HCT116 (cell line): ENCODE measurements at regions not wholly inside any gene's neighbourhood (a gene's known extent, or its start where the extent isn't known, plus 50 kb on each side); places are given as distances from the start of the nearest gene placed in this dataset.

ENCODE experiments used
- ATAC-seq: fragments of 200-7000 bp; cut with Tn5 transposase; 2 replicates; pipeline ENCODE4 v1.9.1; 2020; ENCODE audit warnings: mild to moderate bottlenecking, moderate library complexity
- BruUV-seq: library from RNA; stranded (reverse); fragments of 400-500 nt; replicated peaks from 2 replicates; lab custom pipeline; 2021; lab: Mats Ljungman, UMichigan
- CTCF ChIA-PET: fragments of 300-600 bp; sonication (Branson Sonifier 250); formaldehyde crosslinking; loops from one replicate; lab custom pipeline; 2021; ENCODE audit warnings: antibody characterized with exemption; lab: Charles Lee
- POLR2A ChIA-PET: fragments of 300-600, 350-600 bp; sonication (Branson Sonifier 250); formaldehyde crosslinking; loops from one replicate; lab custom pipeline; 2021; ENCODE audit warnings: antibody characterized with exemption; lab: Charles Lee
- RAD21 ChIA-PET, 2 experiments: fragments of 300-600 bp; sonication (Branson Sonifier 250); formaldehyde crosslinking; loops; one replicate each; lab custom pipeline; 2023; ENCODE audit warnings: low total read pairs in 2 of 2; ENCODE audit not compliant: uncharacterized antibody in 2 of 2, unreplicated experiment in 2 of 2, low non-redundant PET in 1 of 2; lab: Charles Lee
- DNase-seq: peaks from one replicate; pipeline ENCODE4 v3.0.0-alpha.2; 2010; ENCODE audit warnings: low read depth, low spot score
- H2AFZ ChIP-seq: fragments of 200-600 bp; shearing (Covaris generic), sonication (generic); 2 replicates; pipeline ENCODE4 v1.6.1; 2017; ENCODE audit warnings: low read depth, mixed run types, mixed read lengths, antibody characterized with exemption, low read length; ENCODE audit not compliant: poor library complexity, severe bottlenecking
- H3K27ac ChIP-seq: 2 replicates; pipeline ENCODE4 v1.5.1; 2012; ENCODE audit warnings: low read depth, low read length
- H3K27me3 ChIP-seq: fragments of 200-600 bp; sonication (generic); 2 replicates; pipeline ENCODE4 v1.6.1; 2016; ENCODE audit warnings: mixed run types, low read length, mixed read lengths; ENCODE audit not compliant: insufficient read depth
- H3K36me3 ChIP-seq, 2 experiments: fragments of 200-500 bp in 1 of 2; fragments of 200-600 bp in 1 of 2; sonication (Bioruptor generic) in 1 of 2; sonication (generic) in 1 of 2; 2 replicates each; pipeline versions ENCODE4 v1.5.1 to v1.6.1; 2014 to 2016; ENCODE audit warnings: low read length in 2 of 2, inconsistent platforms in 1 of 2, mixed read lengths in 1 of 2, mixed run types in 1 of 2; ENCODE audit not compliant: insufficient read depth in 2 of 2, control insufficient read depth in 1 of 2
- H3K4me1 ChIP-seq, 2 experiments: fragments of 200-600 bp in 1 of 2; sonication (generic) in 1 of 2; 2 replicates each; pipeline versions ENCODE4 v1.5.1 to v1.6.1; 2012 to 2017; ENCODE audit warnings: low read length in 2 of 2, inconsistent platforms in 1 of 2, mild to moderate bottlenecking in 1 of 2, mixed read lengths in 1 of 2, mixed run types in 1 of 2, moderate library complexity in 1 of 2; ENCODE audit not compliant: insufficient read depth in 2 of 2, control insufficient read depth in 1 of 2
- H3K4me2 ChIP-seq: fragments of 200-600 bp; sonication (generic); 2 replicates; pipeline ENCODE4 v1.6.1; 2017; ENCODE audit warnings: mixed run types, low read length, mixed read lengths
- H3K4me3 ChIP-seq, 2 experiments: fragments of 200-600 bp in 1 of 2; sonication (generic) in 1 of 2; replicated peaks in 1 of 2; 2 replicates each; pipeline ENCODE4 v1.5.1; 2011 to 2016; ENCODE audit warnings: low read length in 2 of 2, control low read depth in 1 of 2, low read depth in 1 of 2, mild to moderate bottlenecking in 1 of 2, mixed read lengths in 1 of 2, mixed run types in 1 of 2
- H3K79me2 ChIP-seq: fragments of 200-600 bp; sonication (generic); 2 replicates; pipeline ENCODE4 v1.6.1; 2017; ENCODE audit warnings: mild to moderate bottlenecking, mixed run types, low read length, moderate library complexity, mixed read lengths; ENCODE audit not compliant: insufficient read depth
- H3K9ac ChIP-seq: fragments of 200-600 bp; sonication (generic); 2 replicates; pipeline ENCODE4 v1.6.1; 2016; ENCODE audit warnings: low read length, mixed read lengths
- H3K9me2 ChIP-seq: fragments of 200-600 bp; sonication (generic), shearing (Covaris generic); 2 replicates; pipeline ENCODE4 v1.6.1; 2017; ENCODE audit warnings: mixed run types, mild to moderate bottlenecking, moderate library complexity; ENCODE audit not compliant: insufficient read depth
- H3K9me3 ChIP-seq, 2 experiments: fragments of 200-500 bp in 1 of 2; fragments of 200-600 bp in 1 of 2; sonication (Bioruptor generic) in 1 of 2; sonication (generic) in 1 of 2; 2 replicates each; pipeline ENCODE4 v1.6.1; 2014 to 2017; ENCODE audit warnings: low read length in 2 of 2, mixed read lengths in 2 of 2, inconsistent platforms in 1 of 2, low read depth in 1 of 2, mild to moderate bottlenecking in 1 of 2, mixed run types in 1 of 2, moderate library complexity in 1 of 2; ENCODE audit not compliant: control insufficient read depth in 1 of 2, insufficient read depth in 1 of 2
- H4K20me1 ChIP-seq: fragments of 200-600 bp; sonication (generic), shearing (Covaris generic); 2 replicates; pipeline ENCODE4 v1.6.1; 2017; ENCODE audit warnings: mixed run types, mild to moderate bottlenecking, moderate library complexity; ENCODE audit not compliant: insufficient read depth
- CBX3 ChIP-seq: IDR thresholded peaks from 2 replicates; pipeline ENCODE4 v1.6.1; 2012; ENCODE audit warnings: low read depth
- CEBPB ChIP-seq: IDR thresholded peaks from 2 replicates; pipeline ENCODE4 v1.6.1; 2012; ENCODE audit warnings: low read depth
- EZH2 ChIP-seq: fragments of 200-600 bp; sonication (generic); IDR thresholded peaks from 2 replicates; pipeline ENCODE4 v1.6.1; 2017; ENCODE audit warnings: antibody characterized with exemption, mixed run types
- FOSL1 ChIP-seq: IDR thresholded peaks from 2 replicates; pipeline ENCODE4 v1.6.1; 2012; ENCODE audit warnings: low read depth
- RAD21 ChIP-seq: IDR thresholded peaks from 2 replicates; pipeline ENCODE4 v1.6.1; 2012; ENCODE audit warnings: low read depth, mild to moderate bottlenecking
- SRF ChIP-seq: IDR thresholded peaks from 2 replicates; pipeline ENCODE4 v1.6.1; 2012; ENCODE audit warnings: low read depth
- YY1 ChIP-seq: IDR thresholded peaks from 2 replicates; pipeline ENCODE4 v1.6.1; 2011; ENCODE audit warnings: low read length, low read depth, moderate library complexity, mild to moderate bottlenecking; ENCODE audit not compliant: insufficient replicate concordance; ENCODE audit errors: extremely low read depth
- ZFX ChIP-seq: fragments of 450-650 bp; IDR thresholded peaks from 2 replicates; pipeline ENCODE4 v1.6.1; 2017
- ZNF274 ChIP-seq: fragments of 200-500 bp; sonication (Bioruptor generic); IDR thresholded peaks from 2 replicates; pipeline ENCODE4 v1.6.1; 2014; ENCODE audit warnings: mild to moderate bottlenecking, low read depth, low read length, inconsistent platforms
- intact Hi-C: fragments of 100-400 bp; cut with micrococcal nuclease; formaldehyde crosslinking; loops from 2 replicates; pipeline ENCODE4 v1.10.0; 2022
- TF ChIP-seq, protein P1 (sequence below), 3 experiments: fragments of 200-600 bp in 1 of 3; sonication (generic) in 1 of 3; IDR thresholded peaks in 2 of 3; conservative IDR thresholded peaks in 1 of 3; 2 replicates each; pipeline ENCODE4 v1.5.1; 2012 to 2017; ENCODE audit warnings: low read depth in 2 of 3, low read length in 2 of 3, antibody characterized with exemption in 1 of 3, borderline replicate concordance in 1 of 3, control low read depth in 1 of 3, mild to moderate bottlenecking in 1 of 3, mixed read lengths in 1 of 3, mixed run types in 1 of 3, moderate library complexity in 1 of 3; ENCODE audit not compliant: insufficient read depth in 1 of 3

DNA sequence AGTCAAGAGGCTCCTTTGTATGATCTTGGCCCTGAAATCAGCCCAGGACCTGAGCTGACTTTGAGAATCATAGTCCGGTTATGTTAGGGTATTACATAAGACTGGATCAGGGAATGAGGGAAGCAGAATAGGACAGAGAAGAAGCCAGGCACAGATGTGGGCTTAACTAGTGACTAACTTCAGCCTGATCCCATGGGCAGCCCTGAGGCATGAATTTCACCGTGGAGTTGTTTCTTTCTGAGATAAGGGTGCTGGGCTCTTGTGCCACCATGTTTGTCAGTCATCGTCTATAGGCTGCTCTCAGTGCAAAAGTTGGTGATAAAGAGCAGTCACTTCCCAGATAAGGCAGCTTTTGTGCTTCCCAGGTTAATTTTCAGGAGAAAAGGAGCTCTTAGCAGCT lies 544.7 kb upstream of the SPTLC3 start (continued):
- TF ChIP-seq, protein P1, sequence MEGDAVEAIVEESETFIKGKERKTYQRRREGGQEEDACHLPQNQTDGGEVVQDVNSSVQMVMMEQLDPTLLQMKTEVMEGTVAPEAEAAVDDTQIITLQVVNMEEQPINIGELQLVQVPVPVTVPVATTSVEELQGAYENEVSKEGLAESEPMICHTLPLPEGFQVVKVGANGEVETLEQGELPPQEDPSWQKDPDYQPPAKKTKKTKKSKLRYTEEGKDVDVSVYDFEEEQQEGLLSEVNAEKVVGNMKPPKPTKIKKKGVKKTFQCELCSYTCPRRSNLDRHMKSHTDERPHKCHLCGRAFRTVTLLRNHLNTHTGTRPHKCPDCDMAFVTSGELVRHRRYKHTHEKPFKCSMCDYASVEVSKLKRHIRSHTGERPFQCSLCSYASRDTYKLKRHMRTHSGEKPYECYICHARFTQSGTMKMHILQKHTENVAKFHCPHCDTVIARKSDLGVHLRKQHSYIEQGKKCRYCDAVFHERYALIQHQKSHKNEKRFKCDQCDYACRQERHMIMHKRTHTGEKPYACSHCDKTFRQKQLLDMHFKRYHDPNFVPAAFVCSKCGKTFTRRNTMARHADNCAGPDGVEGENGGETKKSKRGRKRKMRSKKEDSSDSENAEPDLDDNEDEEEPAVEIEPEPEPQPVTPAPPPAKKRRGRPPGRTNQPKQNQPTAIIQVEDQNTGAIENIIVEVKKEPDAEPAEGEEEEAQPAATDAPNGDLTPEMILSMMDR (IDR thresholded peaks at IDR 0.05 in 2 of 3, conservative IDR thresholded peaks at IDR 0.05 in 1 of 3; ENCODE audit: borderline replicate concordance in 1 of 3, insufficient read depth in 1 of 3, low read depth in 2 of 3, low read length in 2 of 3), result no peak
- TF ChIP-seq EZH2, result no peak
- no peak for TF ChIP-seq SRF
- TF ChIP-seq CEBPB, result no peak

DNA sequence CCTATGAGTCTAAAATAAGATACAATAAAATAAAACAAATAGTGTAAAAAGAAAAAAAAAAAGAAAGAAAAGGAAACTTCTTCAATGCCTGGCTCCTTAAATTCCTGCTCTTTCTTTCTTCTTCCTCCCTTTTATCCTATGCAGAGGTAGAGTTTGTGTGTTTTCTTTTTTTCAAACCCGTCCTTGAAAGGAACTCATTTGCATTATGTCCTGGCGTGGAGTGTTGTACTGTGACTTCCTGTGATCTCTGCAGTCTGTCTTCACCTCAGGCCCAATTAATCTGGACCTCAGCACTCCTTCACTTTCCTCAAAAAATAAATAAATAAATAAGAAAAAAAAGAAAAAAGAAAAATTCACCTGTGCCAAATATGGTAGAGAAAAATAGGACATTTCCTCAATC lies 541.9 kb upstream of the SPTLC3 start:
- H3K79me2 ChIP-seq, result no peaks in the 10 kb centered on the region
- no peak overlapping the region for H3K4me3 ChIP-seq
- no peaks in the 10 kb centered on the region for H3K9me2 ChIP-seq
- H3K4me1 ChIP-seq, result no peaks in the 10 kb centered on the region
- no peaks in the 10 kb centered on the region for H3K27me3 ChIP-seq
- no peak for TF ChIP-seq RAD21
- no peak overlapping the region for H3K4me2 ChIP-seq
- BruUV-seq, result no TSS peak
- ChIA-PET CTCF (no interaction called here), POLR2A (no interaction called here), RAD21 (no interaction called here)
- H3K9ac ChIP-seq, result no peak overlapping the region
- H2AFZ ChIP-seq, result no peak overlapping the region
- H3K36me3 ChIP-seq, result no peaks in the 10 kb centered on the region
- intact Hi-C loops, result no loop called here
- H3K27ac ChIP-seq, result no peak overlapping the region
- DNase-seq (no peak), ATAC-seq (no peak)
- peaks cover 21 to 44% of the 10 kb centered on the region in 2 experiments; a peak in 2 of 4 replicates for H3K9me3 ChIP-seq
- no peaks in the 10 kb centered on the region for H4K20me1 ChIP-seq

DNA sequence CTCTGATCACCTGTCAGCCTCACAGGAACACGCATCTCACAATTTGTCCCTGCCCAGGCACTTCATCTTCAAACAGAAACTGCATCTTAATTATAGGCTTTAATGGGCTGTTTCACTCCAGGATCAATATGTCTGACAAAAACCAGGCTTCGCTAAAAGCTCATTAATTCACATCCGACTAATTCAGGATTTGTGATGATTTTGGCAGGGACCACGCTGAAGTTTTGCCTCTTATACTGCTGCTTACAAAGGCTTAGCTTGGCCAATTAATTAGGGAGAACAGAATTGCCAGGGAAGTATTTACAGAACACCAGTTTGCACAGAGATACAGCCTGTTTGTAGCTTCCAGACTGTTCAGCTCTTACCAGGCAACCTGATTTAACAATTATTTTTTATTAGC lies 541.0 kb upstream of the SPTLC3 start:
- intact Hi-C loops, result no loop called here
- ChIA-PET CTCF (no interaction called here), POLR2A (no interaction called here), RAD21 (no interaction called here)
- Histone ChIP-seq H3K9ac (no peak overlapping the region), H3K4me1 (no peaks in the 10 kb centered on the region), H3K36me3 (no peaks in the 10 kb centered on the region), H2AFZ (no peak overlapping the region), H3K4me2 (no peak overlapping the region), H3K9me2 (no peaks in the 10 kb centered on the region), H3K4me3 (no peak overlapping the region), H4K20me1 (no peaks in the 10 kb centered on the region), H3K9me3 (peaks cover 17 to 36% of the 10 kb centered on the region in 2 experiments; a peak in 2 of 4 replicates), H3K27me3 (no peaks in the 10 kb centered on the region), H3K27ac (no peak overlapping the region), H3K79me2 (no peaks in the 10 kb centered on the region)
- no TSS peak for BruUV-seq
- DNase-seq, result no peak
- TF ChIP-seq ZNF274 (no peak), FOSL1 (no peak), ZFX (no peak), CBX3 (no peak), EZH2 (no peak), YY1 (no peak)
- no peak for ATAC-seq
